ENCODE measurements at regions not wholly inside any gene's neighbourhood (a gene's known extent, or its start where the extent isn't known, plus 50 kb on each side); places are given as distances from the start of the nearest gene placed in this dataset.
"Not testable (repeated sequence)": the region's sequence is repeated elsewhere in the genome, so short reads cannot be mapped to it uniquely, and the experiment has no call there.

GRCh38 chr4:34269613-34270012, 1974.7 kb downstream of the ARAP2 start:
- Mint-ChIP-seq H3K27me3 (no peaks in the 10 kb centered on the region), H3K4me1 (no peaks in the 10 kb centered on the region), H3K27ac (no peak overlapping the region), H3K36me3 (ENCODE audit: low read depth) (no peaks in the 10 kb centered on the region), H3K4me3 (no peak overlapping the region)
- no peaks in the 10 kb centered on the region for H3K9me3 ChIP-seq (ENCODE audit: control insufficient read depth, low read length, poor library complexity, severe bottlenecking)
- no peak for DNase-seq
- no peak for ATAC-seq

GRCh38 chr4:34271479-34272355, 1972.6 kb downstream of the ARAP2 start:
- DNase-seq (no peak), ATAC-seq (no peak)
- Mint-ChIP-seq H3K36me3 (ENCODE audit: low read depth) (no peaks in the 10 kb centered on the region), H3K27me3 (no peaks in the 10 kb centered on the region), H3K4me1 (no peaks in the 10 kb centered on the region), H3K4me3 (no peak overlapping the region), H3K27ac (no peak overlapping the region)
- peaks cover 2% of the 10 kb centered on the region for H3K9me3 ChIP-seq (ENCODE audit: control insufficient read depth, low read length, poor library complexity, severe bottlenecking)

- DNase-seq: no peak
- Mint-ChIP-seq H3K4me1 (no peaks in the 10 kb centered on the region), H3K36me3 (ENCODE audit: low read depth) (no peaks in the 10 kb centered on the region), H3K27ac (no peak overlapping the region), H3K4me3 (no peak overlapping the region), H3K27me3 (no peaks in the 10 kb centered on the region)
- peaks cover 2% of the 10 kb centered on the region for H3K9me3 ChIP-seq (ENCODE audit: control insufficient read depth, low read length, poor library complexity, severe bottlenecking)
- no peak for ATAC-seq
Measured at GRCh38 chr4:34279011-34279410, 1965.3 kb downstream of the ARAP2 start.

GRCh38 chr4:34280131-34280530, 1964.2 kb downstream of the ARAP2 start:
- peaks cover 2% of the 10 kb centered on the region for H3K9me3 ChIP-seq (ENCODE audit: control insufficient read depth, low read length, poor library complexity, severe bottlenecking)
- H3K27ac Mint-ChIP-seq: no peak overlapping the region
- no peaks in the 10 kb centered on the region for H3K27me3 Mint-ChIP-seq
- ATAC-seq (no peak), DNase-seq (no peak)
- no peak overlapping the region for H3K4me3 Mint-ChIP-seq
- H3K36me3 Mint-ChIP-seq (ENCODE audit: low read depth): no peaks in the 10 kb centered on the region
- no peaks in the 10 kb centered on the region for H3K4me1 Mint-ChIP-seq

- no peak for DNase-seq
- no peak for ATAC-seq
- no peak overlapping the region for H3K27ac Mint-ChIP-seq
- no peaks in the 10 kb centered on the region for H3K27me3 Mint-ChIP-seq
- H3K4me3 Mint-ChIP-seq: no peak overlapping the region
- H3K9me3 ChIP-seq (ENCODE audit: control insufficient read depth, low read length, poor library complexity, severe bottlenecking): no peaks in the 10 kb centered on the region
- no peaks in the 10 kb centered on the region for H3K36me3 Mint-ChIP-seq (ENCODE audit: low read depth)
- no peaks in the 10 kb centered on the region for H3K4me1 Mint-ChIP-seq
Measured at GRCh38 chr4:34281826-34282225, 1962.5 kb downstream of the ARAP2 start.

GRCh38 chr4:34289489-34289888, 1954.8 kb downstream of the ARAP2 start:
- Mint-ChIP-seq H3K27ac (no peak overlapping the region), H3K4me1 (no peaks in the 10 kb centered on the region), H3K4me3 (no peak overlapping the region), H3K27me3 (no peaks in the 10 kb centered on the region), H3K36me3 (ENCODE audit: low read depth) (no peaks in the 10 kb centered on the region)
- H3K9me3 ChIP-seq (ENCODE audit: control insufficient read depth, low read length, poor library complexity, severe bottlenecking): no peaks in the 10 kb centered on the region
- DNase-seq (no peak), ATAC-seq (no peak)

GRCh38 chr4:34289962-34290361, 1954.4 kb downstream of the ARAP2 start:
- DNase-seq (no peak), ATAC-seq (no peak)
- H3K9me3 ChIP-seq (ENCODE audit: control insufficient read depth, low read length, poor library complexity, severe bottlenecking): no peaks in the 10 kb centered on the region
- Mint-ChIP-seq H3K36me3 (ENCODE audit: low read depth) (no peaks in the 10 kb centered on the region), H3K27me3 (no peaks in the 10 kb centered on the region), H3K4me1 (no peaks in the 10 kb centered on the region), H3K4me3 (no peak overlapping the region), H3K27ac (no peak overlapping the region)

- no peaks in the 10 kb centered on the region for H3K36me3 Mint-ChIP-seq (ENCODE audit: low read depth)
- H3K27me3 Mint-ChIP-seq: no peaks in the 10 kb centered on the region
- no peak for DNase-seq
- no peak overlapping the region for H3K4me3 Mint-ChIP-seq
- no peak for ATAC-seq
- H3K27ac Mint-ChIP-seq: no peak overlapping the region
- H3K9me3 ChIP-seq (ENCODE audit: control insufficient read depth, low read length, poor library complexity, severe bottlenecking): no peaks in the 10 kb centered on the region
- H3K4me1 Mint-ChIP-seq: no peaks in the 10 kb centered on the region
Measured at GRCh38 chr4:34293459-34293858, 1950.9 kb downstream of the ARAP2 start.

GRCh38 chr4:34309383-34309906, 1934.9 kb downstream of the ARAP2 start:
- Mint-ChIP-seq H3K36me3 (ENCODE audit: low read depth) (no peaks in the 10 kb centered on the region), H3K4me3 (no peak overlapping the region), H3K4me1 (no peaks in the 10 kb centered on the region), H3K27me3 (no peaks in the 10 kb centered on the region), H3K27ac (no peak overlapping the region)
- H3K9me3 ChIP-seq (ENCODE audit: control insufficient read depth, low read length, poor library complexity, severe bottlenecking): no peaks in the 10 kb centered on the region
- DNase-seq (no peak), ATAC-seq (no peak)

- no peaks in the 10 kb centered on the region for H3K4me1 Mint-ChIP-seq
- DNase-seq: no peak
- no peak for ATAC-seq
- H3K36me3 Mint-ChIP-seq (ENCODE audit: low read depth): no peaks in the 10 kb centered on the region
- no peak overlapping the region for H3K27ac Mint-ChIP-seq
- H3K4me3 Mint-ChIP-seq: no peak overlapping the region
- H3K9me3 ChIP-seq (ENCODE audit: control insufficient read depth, low read length, poor library complexity, severe bottlenecking): no peaks in the 10 kb centered on the region
- H3K27me3 Mint-ChIP-seq: no peaks in the 10 kb centered on the region
Measured at GRCh38 chr4:34318773-34319172, 1925.5 kb downstream of the ARAP2 start.

GRCh38 chr4:34323549-34324320, 1920.6 kb downstream of the ARAP2 start:
- Mint-ChIP-seq H3K36me3 (ENCODE audit: low read depth) (no peaks in the 10 kb centered on the region), H3K27ac (no peak overlapping the region), H3K4me1 (no peaks in the 10 kb centered on the region), H3K4me3 (no peak overlapping the region), H3K27me3 (no peaks in the 10 kb centered on the region)
- no peaks in the 10 kb centered on the region for H3K9me3 ChIP-seq (ENCODE audit: control insufficient read depth, low read length, poor library complexity, severe bottlenecking)
- ATAC-seq (no peak), DNase-seq (no peak)

GRCh38 chr4:34328939-34329338, 1915.4 kb downstream of the ARAP2 start:
- H3K27ac Mint-ChIP-seq: no peak overlapping the region
- H3K9me3 ChIP-seq (ENCODE audit: control insufficient read depth, low read length, poor library complexity, severe bottlenecking): no peaks in the 10 kb centered on the region
- ATAC-seq: no peak
- no peak overlapping the region for H3K4me3 Mint-ChIP-seq
- no peaks in the 10 kb centered on the region for H3K36me3 Mint-ChIP-seq (ENCODE audit: low read depth)
- no peaks in the 10 kb centered on the region for H3K4me1 Mint-ChIP-seq
- no peaks in the 10 kb centered on the region for H3K27me3 Mint-ChIP-seq
- DNase-seq: no peak

GRCh38 chr4:34335156-34335555, 1909.2 kb downstream of the ARAP2 start:
- H3K27me3 Mint-ChIP-seq; H3K4me1 Mint-ChIP-seq; H3K27ac Mint-ChIP-seq; ATAC-seq; H3K36me3 Mint-ChIP-seq (ENCODE audit: low read depth); DNase-seq; H3K9me3 ChIP-seq (ENCODE audit: control insufficient read depth, low read length, poor library complexity, severe bottlenecking); H3K4me3 Mint-ChIP-seq: not testable (repeated sequence)

Data from T-helper 17 cell (primary cell).